AML-193 (cell line): ENCODE measurements at regions not wholly inside any gene's neighbourhood (a gene's known extent, or its start where the extent isn't known, plus 50 kb on each side); places are given as distances from the start of the nearest gene placed in this dataset.

Experiments
- DNase-seq, 2 experiments: peaks; one replicate each; lab custom pipeline; 2025; lab: John Stamatoyannopoulos, UW

DNA sequence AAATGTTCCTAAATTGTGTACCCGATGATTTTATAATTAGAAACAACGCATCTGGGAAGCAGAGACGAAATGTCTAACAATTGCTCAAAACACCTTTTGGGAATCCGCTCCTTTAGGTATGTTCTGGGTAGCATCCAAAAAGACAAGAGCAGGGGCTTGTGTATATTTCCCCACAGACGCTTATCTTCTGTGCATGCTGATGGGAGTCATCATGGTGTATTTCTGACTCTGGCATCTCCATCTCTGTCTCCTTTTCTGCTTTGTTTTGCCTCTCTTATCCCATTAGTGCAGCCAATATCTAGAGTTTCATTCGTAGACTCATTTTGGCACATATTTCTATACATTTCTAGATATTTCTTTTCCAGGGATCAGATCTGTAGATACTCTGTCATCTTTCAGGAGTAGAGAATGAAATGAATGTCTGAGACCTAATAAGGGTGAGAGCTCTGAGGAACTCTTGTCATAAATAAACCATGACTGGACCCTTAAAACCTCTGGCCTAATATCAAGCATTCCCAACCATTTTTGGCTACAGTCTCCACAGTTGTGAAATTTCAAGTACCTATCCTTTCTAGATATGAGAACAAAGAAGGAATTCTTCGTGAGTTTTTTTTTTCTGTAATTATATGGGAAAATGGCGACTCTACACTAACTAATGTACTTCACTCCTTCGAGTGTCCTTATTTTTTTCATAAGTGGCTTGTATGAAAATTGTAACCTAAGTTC, 508.2 kb downstream of the ACTL7B start:
- DNase-seq: no peak

DNA sequence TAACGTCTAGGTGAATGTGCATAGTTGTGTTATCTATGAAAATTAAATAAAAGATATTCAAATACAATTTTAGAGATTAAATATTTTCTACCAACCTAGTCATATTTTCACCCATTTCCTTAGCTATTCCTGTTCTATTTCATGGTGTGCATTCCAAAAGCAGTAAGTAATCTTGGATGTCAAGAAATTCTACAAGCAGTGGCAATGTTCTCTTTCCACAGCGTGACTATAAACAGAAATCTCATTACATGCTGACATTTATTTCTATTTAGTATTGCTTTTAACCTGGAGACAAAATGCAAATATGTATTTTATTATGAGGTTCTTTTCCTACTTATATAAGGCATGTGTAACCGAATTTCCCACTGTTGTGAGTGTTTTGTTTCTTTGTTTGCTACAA, 510.0 kb downstream of the ACTL7B start:
- DNase-seq: no peak

DNA sequence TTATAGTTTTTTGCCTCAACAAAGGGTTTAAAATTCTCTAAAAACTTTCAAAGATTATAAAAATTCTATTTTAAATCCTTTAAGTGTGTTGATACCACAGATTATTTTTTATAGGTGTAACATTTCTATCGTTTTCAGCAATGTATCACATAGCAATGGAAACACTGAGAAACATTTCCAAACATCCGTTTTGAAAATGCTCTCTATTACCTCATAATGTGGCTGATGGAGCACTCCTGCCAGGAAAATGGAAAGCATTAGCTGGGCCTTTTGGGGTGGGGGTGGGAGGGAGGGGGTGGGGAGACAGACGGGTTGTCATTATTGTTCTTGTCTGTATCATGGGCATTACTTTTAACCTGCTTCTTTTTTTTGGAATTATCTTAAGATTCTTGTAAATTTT, 516.5 kb downstream of the ACTL7B start:
- no peak for DNase-seq

DNA sequence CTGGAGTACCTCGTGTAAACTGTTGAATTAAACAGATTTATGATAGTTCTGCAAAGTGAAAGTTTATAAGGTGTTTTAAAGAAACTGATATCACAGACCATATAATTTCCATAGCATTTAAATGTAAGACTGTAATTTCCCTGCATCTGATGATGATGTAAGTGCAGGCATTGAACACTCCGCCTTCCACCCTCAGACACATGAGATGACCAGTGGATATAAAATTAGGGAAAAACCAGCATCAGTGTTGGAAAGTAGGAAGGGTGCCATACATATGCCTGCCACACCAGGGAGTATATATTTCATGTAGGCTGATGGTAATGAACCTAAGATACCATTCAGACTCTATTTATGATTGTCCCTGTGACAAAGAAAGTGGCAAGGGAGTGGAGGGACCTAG, 519.2 kb downstream of the ACTL7B start:
- no peak for DNase-seq

DNA sequence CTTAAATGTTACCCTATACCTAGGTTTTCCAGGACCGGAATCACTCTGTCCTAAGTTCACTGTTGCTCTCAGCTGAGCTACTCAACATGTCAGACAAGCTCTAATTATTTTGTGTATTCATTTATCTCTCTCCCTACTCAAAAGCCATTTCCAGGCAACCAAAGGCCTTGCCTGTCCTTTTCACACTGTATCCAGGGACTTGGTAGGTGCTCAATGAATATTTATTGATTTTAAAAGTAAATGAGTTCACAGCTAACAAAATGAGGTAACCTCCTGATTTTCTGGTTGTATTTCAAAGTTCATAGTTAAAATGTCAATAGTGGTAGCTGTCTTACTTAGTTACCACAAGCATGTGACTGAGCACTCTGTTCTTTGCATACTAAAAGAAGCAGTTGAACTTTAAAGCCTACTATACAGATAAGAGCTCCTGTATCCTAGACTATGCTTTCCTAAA, 522.2 kb downstream of the ACTL7B start:
- no peak for DNase-seq

DNA sequence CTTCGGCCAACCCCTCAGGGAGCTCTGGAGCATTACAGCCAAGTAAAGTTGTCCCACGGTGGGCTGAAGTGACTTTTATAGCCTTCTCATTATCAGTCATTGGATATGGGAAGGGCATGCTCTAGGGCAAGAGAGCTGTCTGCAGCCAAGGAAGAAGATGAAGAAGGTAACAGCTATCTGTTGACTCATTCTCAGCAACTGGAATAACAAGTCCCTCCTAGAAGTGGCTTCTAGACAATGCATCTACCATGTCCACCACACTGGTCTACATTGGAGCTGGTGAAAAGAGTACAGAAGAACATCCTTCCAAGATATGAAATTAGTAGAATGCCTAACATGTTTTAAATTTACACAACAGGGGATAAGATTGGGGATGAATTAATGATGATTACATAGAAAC, 524.2 kb downstream of the ACTL7B start:
- DNase-seq: no peak

GRCh38 chr9:108325406-108325805, 530.4 kb downstream of the ACTL7B start:
- DNase-seq: no peak

DNA sequence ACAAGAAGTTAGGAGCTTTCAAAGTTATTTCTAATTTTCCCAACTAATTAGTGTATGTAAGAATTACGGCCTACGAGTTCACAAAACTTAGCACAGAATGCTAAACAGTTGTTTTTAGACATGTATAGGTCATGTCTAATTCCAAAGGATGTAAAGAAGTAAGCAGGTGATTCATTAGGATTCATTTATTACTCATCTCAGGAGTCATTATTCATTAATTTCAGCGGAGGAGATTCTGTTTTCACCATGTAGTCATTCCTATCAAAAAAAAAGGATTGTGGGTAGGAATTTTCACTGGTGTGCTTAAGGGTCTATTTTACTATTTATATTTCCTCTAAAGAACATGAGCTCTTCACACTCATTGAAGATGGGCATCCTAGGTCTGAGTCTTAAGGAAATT, 532.2 kb downstream of the ACTL7B start:
- DNase-seq: no peak

DNA sequence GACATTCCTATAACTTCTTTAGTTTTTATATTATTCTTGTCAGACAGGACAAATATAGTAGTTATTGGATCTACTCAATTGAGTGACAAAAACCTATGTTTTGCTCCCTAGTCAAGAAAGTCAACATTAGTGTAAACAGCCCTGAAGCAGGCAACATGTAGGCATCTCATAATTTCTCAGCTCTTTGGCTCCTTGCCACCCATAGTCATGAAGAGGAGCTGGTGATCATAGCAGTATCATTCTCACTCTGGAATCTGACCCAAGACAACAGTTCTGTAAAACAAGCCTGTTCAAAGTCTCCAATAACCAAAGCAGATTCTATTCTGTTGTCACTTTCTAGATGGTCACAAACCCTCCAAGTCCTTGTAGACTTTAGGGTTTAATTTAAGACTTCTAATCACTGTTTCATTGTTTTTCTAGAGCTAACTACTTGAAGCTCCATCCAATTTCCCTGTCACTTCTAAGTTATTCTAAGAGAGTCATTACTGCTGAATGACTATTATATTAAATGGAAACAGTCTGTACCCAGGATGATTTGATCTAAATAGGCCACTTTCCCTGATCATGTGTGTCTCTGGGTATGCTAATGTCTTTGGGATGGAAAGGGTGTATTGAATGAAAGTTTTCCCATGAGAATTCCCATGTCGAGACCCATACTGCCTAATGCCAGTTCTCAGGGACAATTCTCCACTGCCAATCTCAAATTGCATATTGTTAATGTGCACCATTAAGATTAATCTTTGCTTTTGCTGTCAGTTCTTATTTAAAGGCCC, 533.3 kb downstream of the ACTL7B start:
- DNase-seq: no peak

DNA sequence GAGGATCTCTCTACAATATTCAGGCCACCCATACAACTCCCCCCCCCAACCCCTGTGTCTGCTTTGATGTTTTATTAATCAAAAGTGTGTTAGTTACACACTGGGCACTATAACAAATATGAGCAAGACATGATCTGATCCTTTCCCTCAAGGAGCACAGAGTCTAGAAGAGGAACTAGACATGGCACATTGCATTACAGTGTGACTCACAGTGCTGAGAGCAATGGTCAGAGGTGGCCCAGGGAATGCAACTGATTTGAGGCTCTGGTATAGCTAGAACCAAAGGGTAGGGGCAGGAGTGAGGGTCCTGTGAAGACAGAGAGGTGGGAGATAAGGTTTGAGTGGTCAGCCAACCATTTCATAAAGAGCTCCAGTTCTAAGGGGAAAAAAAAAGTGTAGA, 539.2 kb downstream of the ACTL7B start:
- no peak for DNase-seq

- no peak for DNase-seq
Measured at GRCh38 chr9:108316066-108316465, 539.7 kb downstream of the ACTL7B start.

DNA sequence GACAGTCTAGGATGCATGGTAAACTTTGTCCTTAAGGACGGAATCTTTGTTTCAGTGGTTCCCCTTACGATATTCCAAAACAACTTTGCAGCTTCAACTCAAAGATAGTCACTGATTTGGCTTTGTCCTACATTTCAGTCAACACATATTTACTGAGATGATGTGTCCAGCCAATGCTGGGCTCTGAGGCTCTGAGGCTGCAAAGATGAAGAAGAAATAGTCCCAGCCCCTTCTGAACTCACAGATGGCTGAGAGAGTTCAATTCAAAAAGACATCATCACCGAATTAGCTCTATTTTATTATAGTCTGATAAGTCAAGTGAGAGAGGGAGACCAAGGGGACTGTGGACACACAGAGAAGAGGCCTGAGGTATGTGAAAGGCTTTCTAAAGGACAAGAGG, 544.0 kb downstream of the ACTL7B start:
- no peak for DNase-seq

- DNase-seq: no peak
Measured at GRCh38 chr9:108310202-108310601, 545.6 kb downstream of the ACTL7B start.

DNA sequence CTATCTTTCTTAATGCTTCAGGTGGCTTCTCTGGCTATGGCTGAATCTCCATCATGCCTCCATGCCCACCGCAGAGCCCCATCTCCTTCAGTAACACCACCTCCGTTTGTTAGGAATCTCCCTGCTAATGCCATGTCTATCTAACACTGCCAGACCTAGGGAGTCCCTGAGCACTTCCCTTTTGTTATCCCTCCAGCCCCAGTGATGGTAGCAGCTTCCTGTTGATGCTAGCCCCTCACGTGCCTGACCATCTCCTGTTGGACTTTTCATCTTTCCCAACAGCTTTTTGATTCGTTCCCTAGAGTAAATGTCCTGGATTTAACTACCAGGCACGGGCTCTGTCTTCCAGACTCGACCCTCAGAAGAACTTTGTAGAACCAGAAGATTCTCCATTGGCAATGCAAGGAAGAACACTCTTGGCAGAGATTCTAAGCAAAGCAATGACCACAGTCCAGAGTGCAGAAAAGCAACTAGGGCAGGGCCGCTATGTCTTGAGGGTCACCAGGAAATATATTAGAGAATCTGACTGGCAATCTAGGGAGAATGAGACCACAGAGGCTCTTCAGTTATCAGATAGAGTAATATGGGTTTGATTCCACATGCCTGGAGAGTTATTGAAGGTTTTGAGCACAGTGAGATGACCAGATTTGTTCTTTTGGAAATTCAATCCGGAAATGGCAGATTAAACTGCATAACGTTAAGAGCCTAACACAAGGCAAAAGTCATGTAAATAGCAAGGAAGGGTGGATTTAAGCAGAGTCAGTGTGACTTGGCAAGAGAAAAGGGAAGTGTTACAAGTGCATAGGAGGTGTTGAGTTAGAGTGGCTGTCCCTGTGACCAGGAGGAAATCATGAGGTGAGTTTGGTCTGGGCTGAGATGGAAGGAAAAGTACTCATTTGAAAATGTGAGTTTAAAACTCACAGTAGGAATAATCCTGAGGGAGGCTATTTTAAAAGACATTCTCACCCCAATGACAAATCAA, 555.2 kb downstream of the ACTL7B start:
- DNase-seq: no peak

- DNase-seq: no peak
Measured at GRCh38 chr9:108297073-108297472, 558.7 kb downstream of the ACTL7B start.

- no peak for DNase-seq
Measured at GRCh38 chr9:108296056-108296455, 559.7 kb downstream of the ACTL7B start.

- DNase-seq: no peak
Measured at GRCh38 chr9:108291586-108291932, 564.2 kb downstream of the ACTL7B start.

- DNase-seq: no peak
Measured at GRCh38 chr9:108290839-108291585, 564.8 kb downstream of the ACTL7B start.

- DNase-seq: no peak
Measured at GRCh38 chr9:108286638-108287206, 569.1 kb downstream of the ACTL7B start.

DNA sequence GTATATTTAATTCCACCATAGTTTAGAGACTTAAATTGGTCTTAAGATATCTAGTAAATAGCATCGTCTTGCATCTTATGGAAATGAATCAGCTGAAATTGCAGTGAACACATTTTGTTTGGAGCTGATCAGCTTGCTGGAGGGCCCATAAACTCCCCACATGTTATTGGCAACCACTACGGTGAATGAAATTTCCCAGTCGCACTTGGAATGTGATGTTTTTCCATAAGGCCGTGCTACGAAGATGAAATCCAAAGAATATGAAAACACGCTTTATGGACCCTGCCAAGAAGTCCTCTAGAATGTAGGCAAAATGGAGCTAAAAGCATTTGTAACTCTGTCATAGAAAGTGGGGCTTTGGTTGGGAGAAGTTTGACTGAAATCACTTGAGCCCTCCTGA, 572.1 kb downstream of the ACTL7B start:
- no peak for DNase-seq

DNA sequence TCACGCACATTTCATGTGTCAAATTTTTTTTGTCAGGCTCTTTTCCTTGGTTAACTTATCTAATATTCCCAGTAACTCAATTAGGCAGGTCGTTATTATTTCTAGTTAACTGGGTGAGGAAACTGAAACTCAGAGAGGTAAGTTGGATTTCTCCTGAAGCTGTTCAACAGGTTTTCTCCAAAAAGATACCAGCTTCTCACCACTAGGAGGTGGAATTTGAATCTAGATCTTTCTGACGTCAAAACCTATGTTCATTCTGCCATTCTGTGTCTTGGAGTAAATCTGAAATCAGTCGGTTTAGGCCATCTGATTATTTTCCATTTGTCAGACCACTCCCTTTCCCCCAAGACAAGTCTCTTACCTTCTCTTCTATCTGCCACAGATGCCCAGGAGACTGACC, 572.9 kb downstream of the ACTL7B start:
- DNase-seq: no peak
